ENCODE measurements at regions not wholly inside any gene's neighbourhood (a gene's known extent, or its start where the extent isn't known, plus 50 kb on each side); places are given as distances from the start of the nearest gene placed in this dataset.

- TF ChIP-seq POLR2A (IDR thresholded peaks at IDR 0.05; ENCODE audit: low read depth) (no peak), CTCF (IDR thresholded peaks at IDR 0.05) (no peak)
Measured at GRCh38 chr7:155191137-155191536, 106.5 kb upstream of the INSIG1 start.
